ENCODE measurements at regions not wholly inside any gene's neighbourhood (a gene's known extent, or its start where the extent isn't known, plus 50 kb on each side); places are given as distances from the start of the nearest gene placed in this dataset.
A peak's percentile ranks its signal among the peaks of the same experiment; 100 is the strongest.

DNA sequence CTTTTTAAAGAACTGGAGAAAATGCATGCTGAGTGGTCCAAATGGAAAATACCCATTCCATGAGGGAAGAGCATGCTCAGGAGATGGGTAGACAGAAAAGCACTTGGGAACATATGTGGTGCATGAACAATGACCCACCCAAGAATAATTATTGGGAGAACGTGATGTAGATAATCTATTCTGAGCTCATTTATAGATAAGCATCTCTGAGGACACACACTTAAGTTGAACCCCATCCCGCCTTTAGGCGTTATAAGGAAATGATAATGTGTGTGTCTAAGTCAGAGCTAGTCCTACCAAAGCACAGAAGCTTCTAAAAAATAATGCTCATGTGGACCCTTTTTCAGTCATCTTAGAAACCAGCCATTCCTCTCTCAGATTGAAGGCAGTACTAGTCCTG, 189.9 kb downstream of the KTN1 start:
- DNase-seq: no peak

DNA sequence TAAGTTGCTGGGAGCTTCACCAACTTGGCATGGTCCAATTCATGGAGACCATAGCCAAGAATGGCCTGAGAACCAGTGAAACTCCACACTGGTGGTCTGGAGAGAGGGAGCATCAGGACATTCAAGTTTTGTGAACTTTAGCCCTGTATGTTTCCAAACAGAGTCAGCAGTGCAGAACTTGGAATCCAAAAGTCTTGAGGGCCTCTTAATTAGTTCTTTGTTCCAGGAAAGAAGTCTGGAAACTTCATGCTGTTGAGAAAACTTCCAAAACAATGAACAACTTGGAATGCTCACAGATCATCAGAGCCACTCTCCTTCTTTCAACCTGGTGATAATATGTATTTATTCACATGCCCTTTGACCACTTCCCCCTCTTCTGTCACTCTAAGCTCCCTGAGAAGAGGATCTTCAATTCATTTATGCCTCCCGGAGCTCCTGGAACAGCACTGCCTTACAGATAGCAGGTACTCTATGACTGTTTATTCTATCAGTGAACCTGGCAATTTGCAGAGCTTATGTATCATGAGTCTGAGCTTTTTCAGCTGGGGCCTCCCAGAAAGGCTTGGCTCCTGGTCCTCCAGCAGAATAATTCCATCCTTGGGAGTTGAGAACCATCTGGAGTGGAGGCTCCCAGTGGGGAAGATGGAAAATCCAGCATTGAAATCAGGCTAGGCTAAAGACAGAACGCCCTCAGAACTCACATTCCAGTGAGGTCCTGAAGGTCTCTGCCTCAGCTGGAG, 191.4 kb downstream of the KTN1 start:
- no peak for DNase-seq

DNA sequence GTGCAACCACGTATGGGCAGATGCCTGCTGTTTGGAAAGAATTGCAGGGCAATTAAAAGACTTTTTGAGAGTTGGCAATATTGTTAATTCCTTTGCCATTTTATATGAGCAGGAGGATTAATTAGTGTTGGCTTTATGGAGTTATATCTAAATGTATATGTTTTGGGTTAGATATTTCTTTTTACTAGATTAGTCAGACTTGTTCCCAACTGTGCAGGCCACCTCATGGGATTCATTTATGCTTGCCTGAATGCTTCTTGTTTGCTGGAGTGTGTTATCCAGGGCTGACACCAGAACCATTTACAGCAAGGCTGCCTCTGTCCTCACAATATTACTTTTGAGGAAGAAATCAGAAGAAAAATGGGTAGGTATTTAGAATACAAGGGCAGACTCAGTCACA, 192.5 kb downstream of the KTN1 start:
- no peak for DNase-seq

DNA sequence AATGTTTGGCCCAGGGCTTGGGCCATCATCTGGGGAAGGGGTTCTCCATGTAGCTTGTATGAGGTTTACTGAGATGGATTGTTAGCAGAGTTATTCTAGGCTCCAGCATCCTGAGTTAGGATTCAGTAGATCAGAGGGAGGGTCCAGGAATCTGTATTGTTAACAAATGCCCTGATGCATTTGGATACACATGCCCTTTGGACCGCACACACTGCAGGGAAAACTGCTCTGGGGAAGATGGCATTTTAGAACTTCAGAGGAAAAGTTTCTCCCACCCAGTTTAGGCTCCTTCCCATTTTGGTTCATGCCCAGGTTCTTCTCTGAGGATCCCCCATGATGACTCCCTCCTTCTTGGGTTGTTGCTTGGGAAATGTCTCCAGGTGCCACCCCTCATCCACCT, 193.3 kb downstream of the KTN1 start:
- DNase-seq: no peak

DNA sequence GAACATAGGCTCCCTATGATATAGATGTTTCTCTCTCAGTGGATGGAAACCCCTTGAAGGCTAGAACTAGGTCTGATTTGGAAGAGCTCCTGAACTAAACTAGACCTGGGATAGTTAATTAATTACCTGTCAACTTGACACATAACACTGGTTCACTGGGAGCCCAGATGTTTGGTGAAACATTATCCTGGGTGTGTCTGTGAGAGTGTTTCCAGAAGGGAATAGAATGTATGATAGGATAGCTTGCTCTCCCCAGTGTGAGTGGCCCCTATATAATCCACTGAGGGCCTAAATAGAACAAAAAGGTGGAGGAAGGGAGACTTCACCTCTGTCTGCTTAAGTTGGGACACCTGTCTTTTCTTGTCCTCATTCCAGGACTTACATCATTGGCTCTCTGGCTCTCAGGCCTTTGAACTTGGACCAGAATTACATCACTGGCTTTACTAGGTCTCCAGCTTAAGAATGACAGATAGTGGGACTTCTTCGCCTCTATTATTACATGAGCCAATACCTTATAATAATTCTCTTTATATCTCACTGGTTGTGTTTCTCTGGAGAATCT, 194.1 kb downstream of the KTN1 start:
- DNase-seq: no peak

DNA sequence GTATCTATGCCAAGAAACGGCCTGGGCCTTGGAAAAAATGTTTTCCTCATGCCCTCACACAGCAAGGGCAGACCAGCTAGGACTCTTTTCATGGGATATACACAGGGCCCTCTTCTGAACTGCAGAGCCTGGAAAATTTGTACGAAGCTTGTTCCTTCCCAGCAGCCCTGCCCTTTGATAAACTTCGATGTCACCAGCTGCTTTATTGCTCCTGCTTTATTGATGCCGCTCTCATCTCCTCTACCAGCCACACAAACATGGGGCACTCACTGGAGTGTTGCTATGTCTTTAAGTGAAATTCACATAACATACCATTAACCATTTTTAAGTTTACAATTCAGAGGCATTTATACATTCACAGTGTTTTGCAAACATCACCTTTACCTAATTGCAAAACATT, 197.9 kb downstream of the KTN1 start:
- DNase-seq: no peak

DNA sequence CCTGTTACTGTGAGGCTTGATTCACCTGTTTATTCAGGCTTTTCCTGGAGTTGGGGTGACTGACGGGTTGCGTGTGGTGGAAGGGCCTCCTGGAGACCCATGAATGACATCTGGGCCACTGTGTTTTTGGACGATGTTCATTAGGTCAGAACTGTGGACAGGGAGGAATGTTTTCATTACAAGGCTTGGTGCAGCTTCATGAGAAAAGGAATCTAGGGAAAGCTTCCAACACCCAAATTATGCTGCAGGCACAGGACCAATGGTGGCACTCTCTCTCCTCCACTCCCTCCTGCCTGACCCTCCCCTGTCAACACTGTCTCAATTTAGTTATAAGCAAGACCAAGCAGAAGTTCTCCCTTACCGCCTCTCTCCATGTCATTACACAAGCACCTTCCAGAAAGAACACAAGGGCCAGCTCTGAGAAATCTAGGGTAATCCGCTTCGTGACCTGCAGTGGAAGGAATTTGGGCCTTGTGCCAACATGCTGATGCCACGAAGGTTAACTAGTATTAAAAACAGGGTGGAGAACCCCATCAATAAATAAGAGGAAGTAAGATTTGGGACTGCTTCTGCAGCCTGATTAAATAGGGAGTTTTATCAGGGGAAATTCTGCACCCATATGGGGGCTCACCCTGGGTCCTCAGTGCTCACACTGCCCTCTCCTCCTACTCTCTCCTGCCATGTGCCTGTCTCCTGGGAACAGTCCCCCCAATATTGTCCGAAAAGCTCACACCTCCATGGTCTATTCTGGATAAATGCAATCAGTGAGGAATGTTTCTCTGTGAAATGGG, 200.3 kb downstream of the KTN1 start:
- peak in 2 of 3 donors; percentile 25 to 31 for DNase-seq

DNA sequence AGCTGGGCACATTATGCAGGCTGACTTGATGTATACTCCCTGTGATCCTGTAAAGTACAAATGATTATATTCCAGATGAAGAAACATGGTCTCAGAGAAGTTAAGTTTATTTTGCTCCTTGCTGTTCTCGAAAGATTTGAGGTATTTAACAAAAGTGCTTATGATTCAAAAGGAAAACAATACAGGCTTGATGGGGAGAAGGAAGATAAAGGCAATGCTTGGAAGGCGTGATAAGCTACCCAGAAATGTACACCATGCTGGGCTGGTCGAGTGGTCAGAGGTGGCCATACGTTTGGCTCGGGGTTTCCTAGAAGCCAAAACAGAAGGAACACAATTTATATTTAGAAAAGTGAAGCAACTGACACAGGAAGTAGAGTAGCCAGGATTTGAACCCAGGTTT, 201.0 kb downstream of the KTN1 start:
- DNase-seq: no peak

DNA sequence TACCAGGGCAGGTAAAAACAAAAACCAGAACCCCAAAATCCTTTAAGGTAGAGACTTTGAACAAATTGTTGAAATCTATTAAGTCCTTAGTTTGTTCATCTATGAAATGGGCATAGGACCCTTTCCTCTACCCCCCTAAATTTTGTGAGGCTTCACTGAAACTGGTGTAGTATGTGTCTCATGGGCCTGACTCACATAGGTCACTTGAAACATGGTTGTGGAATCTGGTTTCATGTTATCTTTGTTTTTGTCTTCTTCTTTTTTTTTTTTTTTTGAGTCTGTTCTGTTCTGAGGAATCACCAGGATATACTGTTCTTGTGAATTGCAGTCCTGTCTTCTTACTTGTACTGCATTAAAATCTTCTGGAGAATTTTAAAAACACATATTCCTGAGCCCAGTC, 202.2 kb downstream of the KTN1 start:
- no peak for DNase-seq

DNA sequence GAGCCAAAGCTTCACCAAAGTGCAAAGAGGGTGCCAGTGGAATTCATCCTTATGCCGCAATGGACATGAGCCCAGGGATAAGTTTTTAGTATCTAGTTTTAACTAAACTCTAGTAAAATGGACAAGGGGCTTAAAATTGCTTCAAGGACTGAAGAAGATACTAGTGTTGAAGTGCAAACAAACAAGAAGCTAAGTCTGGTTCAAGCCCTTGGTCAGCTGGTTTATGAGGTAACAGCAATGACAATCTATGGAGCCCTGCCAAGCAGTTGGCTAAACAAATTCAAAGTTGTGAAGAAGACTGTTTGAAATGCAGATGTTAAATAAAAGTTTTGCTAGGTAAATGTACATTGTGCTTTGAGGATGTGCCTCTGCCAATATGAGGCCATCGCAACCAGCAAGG, 209.4 kb downstream of the KTN1 start:
- DNase-seq: no peak

DNA sequence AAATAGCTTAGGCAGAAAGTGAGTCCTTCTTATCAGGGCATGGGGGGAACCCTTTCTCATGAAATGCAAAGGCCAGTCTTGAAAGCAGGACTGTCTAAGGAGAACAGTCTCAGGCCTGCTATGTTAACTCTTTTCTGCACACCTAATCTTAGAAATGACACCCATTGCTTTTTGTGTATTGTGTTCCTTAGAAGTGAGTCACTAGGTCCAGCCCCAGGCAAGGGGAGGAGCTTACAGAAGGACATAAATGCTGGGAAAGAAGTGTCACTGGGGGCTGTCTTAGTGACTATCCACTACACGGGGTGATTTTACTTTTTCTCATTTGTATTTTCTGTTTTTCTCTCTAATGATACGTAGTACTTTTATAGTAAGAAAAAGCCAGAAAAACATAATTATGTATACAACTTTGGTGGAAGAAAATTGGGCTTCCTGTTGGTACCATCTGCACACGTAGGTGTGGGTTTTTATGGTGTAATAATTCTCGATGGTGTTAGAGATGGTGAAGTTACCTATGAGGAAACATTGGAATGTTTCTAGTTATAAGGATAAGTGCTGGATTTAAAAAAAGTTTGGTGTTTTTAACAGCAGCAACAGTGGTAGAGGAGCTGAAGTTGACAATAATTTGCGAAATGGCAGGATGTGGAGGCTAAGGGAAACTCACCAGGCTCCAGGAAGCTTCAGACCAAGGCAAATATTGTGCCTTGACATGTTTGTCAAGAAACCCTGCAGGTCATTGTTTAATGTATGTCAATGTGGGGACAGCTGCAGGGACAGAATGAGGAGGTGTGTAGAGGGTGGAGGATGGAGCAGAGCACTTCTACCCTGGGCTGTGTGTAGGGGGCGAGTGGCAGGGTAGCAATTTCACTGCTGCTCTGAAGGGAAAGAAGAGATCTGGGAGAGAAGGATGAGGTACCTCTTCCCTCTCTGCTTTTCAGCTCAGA, 214.9 kb downstream of the KTN1 start:
- peak; percentile 37 to 42 (median 40) for DNase-seq

DNA sequence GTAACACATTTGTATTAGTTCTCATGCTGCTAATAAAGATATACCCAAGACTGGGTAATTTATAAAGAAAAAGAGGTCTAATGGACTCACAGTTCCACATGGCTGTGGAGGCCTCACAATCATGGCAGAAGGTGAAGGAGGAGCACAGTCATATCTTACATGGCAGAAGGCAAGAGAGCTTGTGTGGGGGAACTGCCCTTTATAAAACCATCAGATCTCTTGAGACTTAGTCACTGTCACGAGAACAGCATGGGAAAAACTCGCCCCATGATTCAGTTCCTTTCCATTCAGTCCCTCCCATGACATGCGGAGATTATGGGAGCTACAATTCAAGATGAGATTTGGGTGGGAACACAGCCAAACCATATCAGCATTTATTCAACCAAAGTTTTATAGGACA, 216.5 kb downstream of the KTN1 start:
- peak; percentile 60 to 71 (median 68) for DNase-seq

DNA sequence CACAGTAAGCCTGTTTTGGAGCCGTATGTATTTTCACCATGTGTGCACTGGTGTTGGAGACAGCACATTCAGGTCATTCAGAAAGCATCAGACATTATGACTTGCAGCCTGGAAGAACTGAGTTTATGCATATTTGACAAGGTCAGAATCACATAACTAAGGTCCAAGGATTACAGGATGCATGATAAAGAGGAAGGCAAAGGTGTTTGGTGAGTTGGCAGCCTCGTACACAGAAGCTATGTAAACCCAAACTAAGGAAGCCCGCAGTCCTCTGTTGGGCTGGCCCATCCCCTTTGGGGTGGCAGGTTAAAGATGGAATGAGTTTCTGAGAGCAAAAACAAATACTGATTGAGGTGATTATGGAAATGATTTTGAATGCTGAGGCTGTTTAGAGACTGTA, 218.4 kb downstream of the KTN1 start:
- no peak for DNase-seq

DNA sequence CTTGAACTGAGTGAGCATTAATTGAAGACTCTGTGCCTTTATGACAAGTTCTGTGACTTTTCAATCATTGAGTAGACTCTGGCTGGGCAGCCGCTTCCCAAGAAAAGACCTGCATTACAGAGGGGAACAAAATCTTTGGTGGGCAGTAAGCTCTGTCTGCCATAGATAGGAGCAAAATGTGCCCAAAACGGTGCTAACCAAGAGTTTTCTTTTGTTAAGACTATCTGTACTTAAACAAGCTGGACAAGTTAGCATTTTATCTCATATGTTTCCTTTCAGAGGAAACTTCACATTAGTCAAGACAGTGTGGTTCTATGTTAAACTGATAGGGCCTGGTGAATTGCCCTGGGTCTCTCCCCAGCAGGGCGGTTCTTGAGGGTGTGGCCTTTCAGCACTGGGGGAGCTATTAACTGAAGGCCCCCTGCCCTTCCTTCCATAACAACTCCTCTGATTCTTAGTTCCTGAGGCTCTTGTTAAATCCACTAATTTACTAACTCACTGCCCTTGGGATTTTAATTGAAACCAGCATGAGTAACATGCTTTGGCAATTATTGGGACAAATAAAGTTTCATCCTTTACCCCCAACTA, 219.6 kb downstream of the KTN1 start:
- DNase-seq: no peak

DNA sequence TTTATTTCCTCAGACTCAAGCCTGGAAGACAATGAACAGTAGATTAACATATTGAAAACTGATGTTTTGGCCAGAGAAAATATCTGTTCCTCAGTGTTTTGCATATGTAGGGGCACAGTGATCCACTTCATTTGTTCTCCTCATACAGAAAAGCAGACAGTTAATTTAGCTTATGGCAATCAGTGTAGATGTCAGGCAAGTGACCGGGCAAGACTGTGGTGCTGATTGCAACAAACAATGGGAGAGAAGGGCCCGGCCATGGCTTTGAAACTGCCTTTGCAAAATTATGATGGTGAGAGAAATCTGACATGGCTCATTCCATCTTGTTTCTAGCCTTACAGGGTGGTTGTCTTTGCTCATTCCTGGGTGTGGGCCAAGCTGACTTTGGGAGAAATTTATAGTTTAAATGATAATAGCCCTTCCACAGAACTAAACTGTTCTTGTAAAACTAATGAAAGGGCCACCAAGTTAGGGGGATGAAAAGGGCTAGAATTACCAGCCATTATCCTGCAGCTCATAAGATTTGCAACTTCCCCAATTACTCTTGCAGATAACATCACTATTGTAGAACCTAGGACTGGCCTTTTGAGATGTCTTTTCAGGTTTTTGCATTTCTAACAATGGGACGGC, 220.3 kb downstream of the KTN1 start:
- DNase-seq: no peak

DNA sequence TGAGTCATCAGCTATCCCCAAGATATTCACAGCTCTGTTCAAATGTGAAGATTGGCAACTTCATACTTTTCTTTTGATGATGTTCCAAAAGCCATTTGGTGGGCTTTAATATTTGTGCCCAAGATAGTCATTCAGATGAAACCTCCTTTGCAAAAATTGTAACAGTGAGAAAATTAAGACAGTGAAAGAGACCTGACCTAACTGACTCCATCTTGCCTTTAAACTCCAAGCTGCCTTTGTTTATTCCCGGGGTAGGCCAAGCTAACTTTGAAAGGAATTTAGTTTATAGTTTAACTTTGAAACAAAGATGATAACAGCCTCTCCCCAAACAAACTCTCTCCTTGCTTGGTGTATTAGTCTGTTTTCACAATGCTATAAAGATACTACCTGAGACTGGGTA, 221.1 kb downstream of the KTN1 start:
- no peak for DNase-seq

DNA sequence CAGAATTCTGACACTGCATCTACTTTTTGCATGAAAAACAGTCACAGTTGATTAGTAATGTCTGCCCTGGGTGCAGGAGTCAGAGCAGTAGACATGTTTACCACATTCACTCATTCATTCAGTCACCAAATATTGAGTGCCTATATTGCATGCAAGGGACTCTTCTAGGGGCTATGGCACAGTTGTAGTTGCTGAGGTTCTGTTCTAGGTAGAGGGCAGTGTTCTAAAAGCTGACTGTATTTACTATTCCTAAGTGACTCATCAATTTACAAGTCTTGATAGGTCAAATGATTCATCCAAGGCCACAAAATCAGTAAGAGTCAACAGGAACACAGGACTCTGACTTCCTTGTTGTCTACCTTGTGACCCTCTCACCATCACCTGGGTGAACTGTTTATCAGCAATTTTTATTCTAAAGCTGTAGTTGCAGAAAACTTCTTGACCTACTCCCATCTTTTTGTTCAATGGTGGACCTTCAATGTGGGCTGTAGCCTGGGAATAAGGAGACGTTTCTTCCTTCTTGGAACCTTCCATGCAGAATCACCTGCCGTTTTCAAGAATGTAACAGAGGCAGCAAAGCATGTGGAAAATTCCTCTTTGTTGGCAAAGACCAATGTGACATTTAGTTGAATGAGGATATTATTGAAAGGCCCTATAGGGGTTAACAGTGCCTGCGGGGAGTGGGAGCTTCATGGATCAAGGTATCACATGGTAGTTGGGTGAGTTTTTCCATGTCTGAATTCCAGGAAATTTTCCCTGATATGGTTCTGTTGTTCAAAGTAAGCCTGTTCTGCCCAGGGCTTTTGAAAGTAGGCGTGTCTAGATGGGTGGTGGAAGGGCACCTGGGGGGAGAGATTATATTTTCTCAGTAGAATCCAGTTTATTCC, 223.2 kb downstream of the KTN1 start:
- peak in 2 of 3 donors; percentile 44 to 47 for DNase-seq

DNA sequence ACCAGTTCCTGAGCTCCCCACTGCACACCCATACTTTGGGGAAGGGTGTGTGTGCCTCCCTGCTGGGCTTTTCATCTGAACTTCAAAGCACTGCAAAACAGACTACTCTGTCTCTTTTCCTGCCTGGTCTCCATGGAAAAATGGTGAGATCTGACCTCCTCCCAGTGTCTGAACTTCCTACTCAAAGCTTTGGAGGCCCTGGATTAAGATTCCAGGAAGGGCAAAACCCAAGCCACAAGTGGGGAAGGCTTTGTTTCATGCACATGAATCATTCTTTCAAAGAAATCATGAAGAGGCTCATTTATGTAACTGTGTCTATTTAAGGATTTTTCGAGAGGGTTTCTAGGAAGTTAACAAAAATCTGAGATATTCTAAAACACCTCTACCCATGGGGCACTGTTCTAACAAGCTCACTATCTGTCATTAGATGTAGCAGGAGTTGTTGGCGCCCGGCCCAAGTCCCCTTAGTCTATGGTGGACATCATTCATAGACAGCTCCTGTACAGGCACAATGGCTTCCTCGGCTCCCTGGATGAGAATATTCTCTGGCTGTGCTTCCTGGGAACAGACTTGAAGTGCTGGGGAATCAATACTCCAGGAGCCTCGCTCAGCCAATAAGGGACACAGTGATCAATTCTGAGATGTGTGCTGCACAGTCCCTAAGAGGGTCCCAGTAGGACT, 224.0 kb downstream of the KTN1 start:
- peak in 1 of 3 donors; percentile 22 for DNase-seq

DNA sequence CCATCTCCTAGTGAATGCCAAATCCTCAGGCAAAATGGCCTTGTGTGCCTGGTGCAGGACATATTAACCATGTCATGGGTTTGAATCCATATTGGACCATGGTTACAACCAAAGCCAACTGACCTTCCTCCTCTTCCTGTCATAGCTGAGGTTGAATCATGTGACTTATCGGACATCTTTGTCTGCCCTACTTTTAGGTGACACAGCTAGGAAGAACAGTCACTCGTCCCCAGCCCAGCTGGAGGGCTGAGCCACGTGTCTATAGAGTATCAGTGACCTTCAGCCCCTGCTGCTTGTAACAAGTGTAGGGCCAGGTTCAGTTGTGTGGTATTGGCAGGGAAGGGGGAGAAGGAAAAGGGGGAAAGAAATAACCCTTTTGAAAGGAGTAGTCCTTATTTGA, 225.2 kb downstream of the KTN1 start:
- DNase-seq: no peak

Data from suppressor macrophage treated with lipopolysaccharide for 1 hour (primary cell).